GM12864 (cell line): ENCODE measurements at regions not wholly inside any gene's neighbourhood (a gene's known extent, or its start where the extent isn't known, plus 50 kb on each side); places are given as distances from the start of the nearest gene placed in this dataset.
"Not testable (repeated sequence)": the region's sequence is repeated elsewhere in the genome, so short reads cannot be mapped to it uniquely, and the experiment has no call there.

Experiments
- DNase-seq: peaks from one replicate; pipeline ENCODE4 v3.0.0-alpha.2; 2011; ENCODE audit warnings: low read depth
- H3K4me3 ChIP-seq: 2 replicates; pipeline ENCODE4 v1.5.1; 2011; ENCODE audit warnings: mild to moderate bottlenecking, low read depth, low read length, control low read depth
- CTCF ChIP-seq: IDR thresholded peaks from 2 replicates; pipeline ENCODE4 v1.5.1; 2011; ENCODE audit warnings: low read depth, mild to moderate bottlenecking, moderate library complexity, low read length, control low read depth, inconsistent platforms; ENCODE audit errors: missing control alignments

- no peak overlapping the region for H3K4me3 ChIP-seq
- TF ChIP-seq CTCF, result no peak
- no peak for DNase-seq
Measured at GRCh38 chr7:112540839-112541577, 60.2 kb downstream of the LSMEM1 start.

- TF ChIP-seq CTCF, result no peak
- no peak overlapping the region for H3K4me3 ChIP-seq
- no peak for DNase-seq
Measured at GRCh38 chr7:112546723-112547513, 66.1 kb downstream of the LSMEM1 start.

- no peak for DNase-seq
- H3K4me3 ChIP-seq, result no peak overlapping the region
- no peak for TF ChIP-seq CTCF
Measured at GRCh38 chr7:112547916-112548315, 67.1 kb downstream of the LSMEM1 start.

DNA sequence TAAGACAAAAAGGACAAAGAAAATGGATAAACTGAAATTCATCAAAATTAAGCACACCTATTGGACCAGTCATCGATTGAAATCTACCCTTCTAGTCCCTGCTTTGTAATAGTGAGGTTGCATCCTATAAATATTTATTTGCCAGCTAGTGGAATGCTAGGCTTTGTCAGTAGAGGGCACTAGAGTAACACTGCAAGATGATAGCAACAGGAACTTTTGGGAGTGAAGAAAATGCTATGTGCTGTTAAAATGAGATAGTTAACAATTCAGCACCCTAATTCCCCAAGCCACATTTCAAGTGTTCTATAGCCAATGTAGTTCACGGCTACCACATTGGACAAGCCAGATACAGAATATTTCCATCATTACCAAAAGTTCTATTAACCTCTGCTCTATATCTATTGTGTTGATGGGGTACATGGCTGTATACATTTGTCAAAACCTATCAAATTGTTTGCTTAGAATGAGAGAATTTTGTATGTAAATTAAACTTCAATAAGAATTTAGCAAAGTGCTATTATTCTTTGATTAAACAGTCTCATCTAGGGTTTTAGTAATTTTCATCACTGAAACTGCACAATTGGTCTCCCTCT is 69.8 kb downstream of the LSMEM1 start:
- TF ChIP-seq CTCF, result peak; percentile 86
- DNase-seq, result peak; percentile 41
- H3K4me3 ChIP-seq, result no peak overlapping the region

GRCh38 chr7:112551521-112551920 is 70.7 kb downstream of the LSMEM1 start:
- H3K4me3 ChIP-seq, DNase-seq: not testable (repeated sequence)

DNA sequence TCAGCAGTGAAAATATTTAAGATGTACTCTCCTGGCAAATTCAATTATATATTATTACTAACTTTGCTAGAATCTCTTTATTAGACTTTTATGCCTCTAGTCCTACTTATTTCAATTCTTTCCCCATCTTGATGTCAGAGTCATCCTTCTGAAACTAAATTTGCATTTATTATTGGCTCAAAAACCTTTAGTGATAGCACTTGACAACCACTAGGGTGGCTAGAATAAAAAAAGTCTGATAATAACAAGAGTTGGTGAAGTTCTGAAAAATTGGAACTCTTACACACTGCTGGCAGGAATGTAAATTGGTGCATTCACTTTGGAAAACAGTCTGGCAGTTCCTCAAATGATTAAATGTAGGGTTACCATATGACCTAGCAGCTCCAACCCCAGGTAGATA is 73.8 kb downstream of the LSMEM1 start:
- no peak for TF ChIP-seq CTCF
- H3K4me3 ChIP-seq, result no peak overlapping the region
- DNase-seq, result no peak

GRCh38 chr7:112556633-112557032 is 75.8 kb downstream of the LSMEM1 start:
- peak; percentile 38 for DNase-seq
- no peak overlapping the region for H3K4me3 ChIP-seq
- TF ChIP-seq CTCF, result no peak
